AG04449 (cell line): ENCODE measurements at regions not wholly inside any gene's neighbourhood (a gene's known extent, or its start where the extent isn't known, plus 50 kb on each side); places are given as distances from the start of the nearest gene placed in this dataset.

Experiments
- CTCF ChIA-PET: fragments of 350-600 bp; formaldehyde crosslinking; extraction: SDS; loops from one replicate; lab custom pipeline; 2021; ENCODE audit warnings: antibody characterized with exemption; lab: Yijun Ruan, JAX
- POLR2A ChIA-PET: fragments of 400-600, 350-600 bp; formaldehyde crosslinking; extraction: SDS; loops from one replicate; lab custom pipeline; 2020; ENCODE audit warnings: antibody characterized with exemption, inconsistent platforms; lab: Yijun Ruan, JAX
- DNase-seq: peaks from one replicate; pipeline ENCODE4 v3.0.0-alpha.2; 2010; ENCODE audit warnings: low read depth, low spot score
- H3K4me3 ChIP-seq: 2 replicates; pipeline ENCODE4 v1.5.1; 2011; ENCODE audit warnings: low read depth, mild to moderate bottlenecking, control low read depth, low read length
- CTCF ChIP-seq: IDR thresholded peaks from one replicate; pipeline ENCODE4 v1.5.1; 2011; ENCODE audit warnings: mild to moderate bottlenecking, moderate library complexity, low read length, control low read depth, inconsistent platforms; ENCODE audit not compliant: insufficient read depth; ENCODE audit errors: missing control alignments

DNA sequence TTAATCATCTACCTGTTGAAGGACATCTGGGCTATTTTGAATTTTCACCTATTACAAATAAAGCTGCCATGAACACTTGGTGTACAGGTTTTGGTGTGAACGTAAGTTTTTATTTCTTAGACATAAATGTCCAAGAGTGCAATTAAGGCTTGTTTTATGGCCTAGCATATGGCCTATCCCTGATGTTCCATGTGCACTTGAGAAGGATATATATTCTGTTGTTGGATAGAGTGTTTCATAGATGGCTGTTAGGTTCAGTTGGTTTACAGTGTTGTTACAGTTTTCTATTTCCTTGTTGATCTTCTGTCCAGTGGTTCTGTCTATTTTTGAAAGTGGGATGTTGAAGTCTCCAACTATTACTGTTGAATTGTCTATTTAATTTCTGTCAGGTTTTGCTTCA, 61.2 kb upstream of the NFASC start:
- ChIA-PET POLR2A (no interaction called here), CTCF (interaction anchor here (1.2 to 11.9 kb wide), 9 partner anchors 11 to 302 kb away, joined by 3 to 673 read pairs (median 46); no protein-coding TSS in a partner anchor)
- DNase-seq, result no peak
- no peak for TF ChIP-seq CTCF
- H3K4me3 ChIP-seq, result no peak overlapping the region

DNA sequence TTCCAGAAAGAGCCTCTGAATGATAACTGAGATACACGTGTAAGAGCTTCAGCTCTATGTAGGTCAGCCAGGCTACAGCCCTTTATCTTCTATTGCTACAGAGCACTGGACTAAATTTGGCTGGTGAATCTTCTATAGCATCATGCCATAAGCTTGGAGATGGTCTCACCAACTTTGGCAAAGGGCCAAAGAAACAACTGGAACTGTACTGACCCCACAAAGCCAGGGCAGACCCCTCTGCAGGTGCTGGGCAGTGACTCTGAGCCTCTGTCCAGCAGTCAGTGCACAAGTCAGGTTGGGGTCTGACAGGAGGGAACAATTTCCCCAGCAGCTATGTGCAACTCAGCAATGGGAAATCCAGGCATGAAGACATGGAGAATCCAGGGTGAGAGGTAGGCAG, 57.8 kb upstream of the NFASC start:
- DNase-seq, result no peak
- ChIA-PET CTCF (interaction anchor here (0.8 to 11.9 kb wide), 8 partner anchors 8 to 310 kb away, joined by 3 to 673 read pairs (median 6); no protein-coding TSS in a partner anchor), POLR2A (no interaction called here)
- no peak overlapping the region for H3K4me3 ChIP-seq
- TF ChIP-seq CTCF, result no peak

DNA sequence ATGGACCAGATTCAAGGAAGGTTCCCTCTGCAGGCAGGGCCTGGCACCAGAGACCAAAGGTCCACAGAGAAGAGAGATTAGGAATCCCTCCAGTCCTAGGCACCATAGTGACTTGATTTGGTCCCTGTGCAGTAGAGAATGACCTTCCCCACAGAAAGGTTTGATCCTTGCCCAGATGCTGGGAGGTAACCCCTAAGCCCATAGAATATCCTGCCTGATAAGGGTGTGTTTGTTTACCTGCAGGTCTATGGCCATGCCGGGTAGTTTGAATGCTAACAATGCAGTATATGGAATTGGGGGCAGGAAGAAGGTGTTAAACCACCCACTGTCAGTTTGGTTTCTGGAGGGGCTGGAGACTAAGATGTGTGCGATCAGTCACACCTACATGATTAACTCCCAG, 57.1 kb upstream of the NFASC start:
- DNase-seq, result no peak
- CTCF ChIA-PET, result interaction anchor here (1.2 to 11.9 kb wide), 7 partner anchors 7 to 248 kb away, joined by 3 to 673 read pairs (median 8); no protein-coding TSS in a partner anchor
- no peak overlapping the region for H3K4me3 ChIP-seq
- TF ChIP-seq CTCF, result no peak
- POLR2A ChIA-PET, result no interaction called here

DNA sequence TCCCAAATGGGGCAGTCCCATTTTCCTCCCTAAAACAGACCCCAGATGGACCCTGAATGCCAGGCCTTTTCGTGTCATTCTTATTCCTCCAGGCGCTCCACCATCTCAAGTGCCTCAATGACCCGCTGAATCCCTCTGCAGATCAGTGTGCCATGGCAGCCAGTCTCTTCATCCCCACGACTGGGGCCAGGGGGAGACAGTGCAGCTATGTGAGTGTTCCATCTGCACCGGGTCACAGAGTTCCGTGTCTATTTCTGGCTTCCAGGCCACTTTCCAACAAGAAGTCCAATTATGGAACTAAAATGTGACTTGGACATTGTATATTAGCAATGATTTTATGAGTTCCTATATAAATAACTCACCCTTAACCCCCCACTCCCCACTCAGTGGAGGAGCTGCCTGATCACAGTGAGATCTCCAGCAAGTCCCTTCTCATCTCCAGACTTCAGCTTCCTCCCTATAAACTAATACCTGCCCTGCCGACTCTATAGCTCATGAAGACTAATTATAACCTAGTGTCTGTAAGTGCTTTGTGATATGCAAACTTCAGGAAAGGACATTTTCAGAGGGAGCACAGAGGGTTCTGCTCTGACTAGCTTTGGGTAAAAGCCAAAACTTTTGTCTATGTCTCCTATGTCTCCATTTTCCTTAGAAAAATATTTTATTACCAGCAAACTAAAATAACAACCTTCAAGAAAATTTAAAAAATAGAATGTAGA, 56.3 kb upstream of the NFASC start:
- ChIA-PET CTCF (interaction anchor here (1.1 to 19.7 kb wide), 6 partner anchors 5 to 247 kb away, joined by 3 to 235 read pairs (median 110); no protein-coding TSS in a partner anchor), POLR2A (no interaction called here)
- no peak for DNase-seq
- H3K4me3 ChIP-seq, result no peak overlapping the region
- TF ChIP-seq CTCF, result no peak

- no peak for DNase-seq
- ChIA-PET POLR2A (no interaction called here), CTCF (interaction anchor here (1.0 to 19.7 kb wide), 6 partner anchors 8 to 251 kb away, joined by 3 to 235 read pairs (median 6); no protein-coding TSS in a partner anchor)
- no peak for TF ChIP-seq CTCF
- no peak overlapping the region for H3K4me3 ChIP-seq
These were observed 53.3 kb upstream of the NFASC start for GRCh38 chr1:204817341-204817740.

DNA sequence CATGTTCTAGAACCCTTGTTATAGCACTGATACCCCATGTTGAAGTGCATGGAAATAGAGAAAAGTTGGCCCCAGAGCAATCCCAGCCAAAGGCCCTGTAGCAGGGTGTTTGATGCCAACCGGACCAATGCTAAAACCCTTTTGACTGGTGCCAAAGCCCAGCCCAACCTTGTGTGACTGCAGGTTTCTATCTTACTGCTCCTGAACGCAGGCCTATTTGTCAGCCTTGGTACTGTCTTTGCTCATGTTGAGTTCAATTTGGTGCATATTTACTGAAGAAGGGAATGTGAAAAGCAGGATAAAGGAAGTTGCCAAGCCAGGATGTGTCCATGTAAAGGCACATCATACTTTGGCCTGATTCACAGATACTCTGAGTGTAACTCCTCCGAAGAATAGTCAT, 51.7 kb upstream of the NFASC start:
- DNase-seq, result no peak
- ChIA-PET POLR2A (no interaction called here), CTCF (interaction anchor here (1.0 to 19.7 kb wide), 5 partner anchors 9 to 122 kb away, joined by 3 to 235 read pairs (median 3); no protein-coding TSS in a partner anchor)
- no peak overlapping the region for H3K4me3 ChIP-seq
- no peak for TF ChIP-seq CTCF
